HL-60 (cell line): ENCODE measurements at regions not wholly inside any gene's neighbourhood (a gene's known extent, or its start where the extent isn't known, plus 50 kb on each side); places are given as distances from the start of the nearest gene placed in this dataset.

ENCODE experiments used
- DNase-seq, 2 experiments: peaks; one replicate each; pipeline ENCODE4 v3.0.0-alpha.2; 2010 to 2020; ENCODE audit warnings: low read depth in 1 of 2, low spot score in 1 of 2
- H3K27ac ChIP-seq: fragments of 250-450 bp; sonication (Bioruptor Pico); replicated peaks from 2 replicates; pipeline ENCODE4 v1.5.1; 2020; ENCODE audit warnings: mild to moderate bottlenecking, moderate library complexity
- H3K27me3 ChIP-seq: fragments of 250-450 bp; sonication (Bioruptor Pico); 2 replicates; pipeline ENCODE4 v1.5.1; 2021; ENCODE audit warnings: mild to moderate bottlenecking, moderate library complexity; ENCODE audit not compliant: insufficient read depth, poor library complexity, severe bottlenecking
- H3K4me3 ChIP-seq: replicated peaks from 2 replicates; pipeline ENCODE4 v1.5.1; 2011; ENCODE audit warnings: mild to moderate bottlenecking, control low read depth, low read length; ENCODE audit not compliant: insufficient read depth
- GABPA ChIP-seq: IDR thresholded peaks from 2 replicates; pipeline ENCODE4 v1.6.1; 2012; ENCODE audit warnings: low read depth
- POLR2AphosphoS5 ChIP-seq: IDR thresholded peaks from 2 replicates; pipeline ENCODE4 v1.6.1; 2012; ENCODE audit warnings: low read depth
- SPI1 ChIP-seq: IDR thresholded peaks from 2 replicates; pipeline ENCODE4 v1.6.1; 2012; ENCODE audit warnings: low read depth, mild to moderate bottlenecking, borderline replicate concordance
- TF ChIP-seq, protein P1 (sequence below): IDR thresholded peaks from 2 replicates; pipeline ENCODE4 v1.6.1; 2012; ENCODE audit warnings: low read depth; ENCODE audit not compliant: insufficient replicate concordance
- TF ChIP-seq, protein P2 (sequence below): IDR thresholded peaks from one replicate; pipeline ENCODE4 v1.5.1; 2011; ENCODE audit warnings: low read length, control low read depth, inconsistent platforms; ENCODE audit not compliant: insufficient read depth

DNA sequence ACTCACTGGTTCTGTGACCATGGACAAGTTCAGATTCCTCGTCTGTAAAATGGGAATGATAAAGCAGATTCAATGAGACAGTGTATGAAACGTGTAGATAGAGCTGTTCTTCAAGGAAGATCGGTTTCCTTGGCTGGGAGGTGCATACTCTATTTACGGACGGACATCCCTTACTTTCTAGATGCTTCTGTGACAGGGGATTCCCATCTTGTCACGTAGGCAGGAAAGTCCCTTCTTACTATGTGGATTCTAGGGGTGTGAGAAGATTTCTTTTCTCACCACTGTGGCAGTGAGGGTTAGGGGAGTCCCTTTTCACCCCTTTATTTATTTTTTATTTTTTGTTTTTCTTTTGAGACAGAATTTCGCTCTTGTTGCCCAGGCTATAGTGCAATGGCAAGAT, 180.9 kb upstream of the TBL1XR1 start:
- Histone ChIP-seq H3K27ac (no peak overlapping the region), H3K27me3 (no peaks in the 10 kb centered on the region), H3K4me3 (no peak overlapping the region)
- no peak for DNase-seq
- TF ChIP-seq SPI1 (no peak), GABPA (no peak)
- TF ChIP-seq, protein P1, sequence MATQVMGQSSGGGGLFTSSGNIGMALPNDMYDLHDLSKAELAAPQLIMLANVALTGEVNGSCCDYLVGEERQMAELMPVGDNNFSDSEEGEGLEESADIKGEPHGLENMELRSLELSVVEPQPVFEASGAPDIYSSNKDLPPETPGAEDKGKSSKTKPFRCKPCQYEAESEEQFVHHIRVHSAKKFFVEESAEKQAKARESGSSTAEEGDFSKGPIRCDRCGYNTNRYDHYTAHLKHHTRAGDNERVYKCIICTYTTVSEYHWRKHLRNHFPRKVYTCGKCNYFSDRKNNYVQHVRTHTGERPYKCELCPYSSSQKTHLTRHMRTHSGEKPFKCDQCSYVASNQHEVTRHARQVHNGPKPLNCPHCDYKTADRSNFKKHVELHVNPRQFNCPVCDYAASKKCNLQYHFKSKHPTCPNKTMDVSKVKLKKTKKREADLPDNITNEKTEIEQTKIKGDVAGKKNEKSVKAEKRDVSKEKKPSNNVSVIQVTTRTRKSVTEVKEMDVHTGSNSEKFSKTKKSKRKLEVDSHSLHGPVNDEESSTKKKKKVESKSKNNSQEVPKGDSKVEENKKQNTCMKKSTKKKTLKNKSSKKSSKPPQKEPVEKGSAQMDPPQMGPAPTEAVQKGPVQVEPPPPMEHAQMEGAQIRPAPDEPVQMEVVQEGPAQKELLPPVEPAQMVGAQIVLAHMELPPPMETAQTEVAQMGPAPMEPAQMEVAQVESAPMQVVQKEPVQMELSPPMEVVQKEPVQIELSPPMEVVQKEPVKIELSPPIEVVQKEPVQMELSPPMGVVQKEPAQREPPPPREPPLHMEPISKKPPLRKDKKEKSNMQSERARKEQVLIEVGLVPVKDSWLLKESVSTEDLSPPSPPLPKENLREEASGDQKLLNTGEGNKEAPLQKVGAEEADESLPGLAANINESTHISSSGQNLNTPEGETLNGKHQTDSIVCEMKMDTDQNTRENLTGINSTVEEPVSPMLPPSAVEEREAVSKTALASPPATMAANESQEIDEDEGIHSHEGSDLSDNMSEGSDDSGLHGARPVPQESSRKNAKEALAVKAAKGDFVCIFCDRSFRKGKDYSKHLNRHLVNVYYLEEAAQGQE, result no peak

DNA sequence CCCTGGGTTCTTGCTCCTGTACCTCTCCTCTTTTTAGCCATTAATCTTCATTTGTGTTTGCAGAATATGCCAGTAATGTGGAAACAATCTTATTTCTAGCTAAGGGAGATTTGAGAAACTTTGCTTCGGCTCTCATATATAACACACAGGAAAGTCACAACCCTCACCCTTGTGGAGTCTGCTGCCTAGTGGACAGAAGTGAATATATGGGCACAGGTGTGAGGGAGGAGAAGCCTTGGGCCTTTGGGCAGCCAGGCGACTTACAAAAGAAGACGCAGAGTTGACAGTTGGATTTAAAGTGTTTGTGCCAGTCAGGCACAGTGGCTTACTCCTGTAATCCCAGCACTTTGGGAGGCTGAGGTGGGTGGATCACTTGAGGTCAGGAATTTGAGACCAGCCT, 181.8 kb upstream of the TBL1XR1 start:
- TF ChIP-seq, protein P1, result no peak
- no peak for TF ChIP-seq GABPA
- TF ChIP-seq, protein P2, sequence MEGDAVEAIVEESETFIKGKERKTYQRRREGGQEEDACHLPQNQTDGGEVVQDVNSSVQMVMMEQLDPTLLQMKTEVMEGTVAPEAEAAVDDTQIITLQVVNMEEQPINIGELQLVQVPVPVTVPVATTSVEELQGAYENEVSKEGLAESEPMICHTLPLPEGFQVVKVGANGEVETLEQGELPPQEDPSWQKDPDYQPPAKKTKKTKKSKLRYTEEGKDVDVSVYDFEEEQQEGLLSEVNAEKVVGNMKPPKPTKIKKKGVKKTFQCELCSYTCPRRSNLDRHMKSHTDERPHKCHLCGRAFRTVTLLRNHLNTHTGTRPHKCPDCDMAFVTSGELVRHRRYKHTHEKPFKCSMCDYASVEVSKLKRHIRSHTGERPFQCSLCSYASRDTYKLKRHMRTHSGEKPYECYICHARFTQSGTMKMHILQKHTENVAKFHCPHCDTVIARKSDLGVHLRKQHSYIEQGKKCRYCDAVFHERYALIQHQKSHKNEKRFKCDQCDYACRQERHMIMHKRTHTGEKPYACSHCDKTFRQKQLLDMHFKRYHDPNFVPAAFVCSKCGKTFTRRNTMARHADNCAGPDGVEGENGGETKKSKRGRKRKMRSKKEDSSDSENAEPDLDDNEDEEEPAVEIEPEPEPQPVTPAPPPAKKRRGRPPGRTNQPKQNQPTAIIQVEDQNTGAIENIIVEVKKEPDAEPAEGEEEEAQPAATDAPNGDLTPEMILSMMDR, result no peak
- no peak for TF ChIP-seq SPI1
- TF ChIP-seq POLR2AphosphoS5, result no peak
- Histone ChIP-seq H3K27ac (no peak overlapping the region), H3K27me3 (no peaks in the 10 kb centered on the region), H3K4me3 (no peak overlapping the region)
- no peak for DNase-seq

DNA sequence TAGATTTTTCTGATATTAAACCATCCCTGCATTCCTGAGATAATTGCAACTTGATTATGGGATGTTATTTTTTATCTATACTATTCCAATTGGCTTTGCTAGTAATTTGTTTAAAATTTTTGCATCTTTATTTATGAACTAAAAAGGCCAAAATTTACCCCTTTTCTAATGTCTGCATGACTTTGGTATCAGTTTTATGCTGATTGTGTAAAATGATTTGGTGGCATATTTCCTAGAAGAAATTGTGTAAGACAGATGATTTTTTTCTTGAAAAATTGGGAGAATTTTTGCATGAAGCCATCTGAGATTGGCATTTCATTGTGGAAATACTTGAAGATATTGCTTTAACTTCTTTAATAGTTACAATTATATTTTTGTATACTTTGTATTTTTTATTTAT, 183.8 kb upstream of the TBL1XR1 start:
- no peak overlapping the region for H3K27ac ChIP-seq
- no peak for DNase-seq
- TF ChIP-seq POLR2AphosphoS5 (no peak), SPI1 (no peak), GABPA (no peak)
- TF ChIP-seq, protein P1, result no peak
- TF ChIP-seq, protein P2, result no peak
- no peak overlapping the region for H3K4me3 ChIP-seq
- no peaks in the 10 kb centered on the region for H3K27me3 ChIP-seq
